ENCODE measurements at regions not wholly inside any gene's neighbourhood (a gene's known extent, or its start where the extent isn't known, plus 50 kb on each side); places are given as distances from the start of the nearest gene placed in this dataset.

GRCh38 chr20:62552613-62553012 lies 76.8 kb upstream of the GATA5 start:
- no peaks in the 10 kb centered on the region for H3K9me3 ChIP-seq (ENCODE audit: control insufficient read depth, low read length)
- DNase-seq, result no peak
- H3K27me3 ChIP-seq (replicated peaks; ENCODE audit: control insufficient read depth, insufficient read depth, low read length, poor library complexity, severe bottlenecking), result peaks cover 53% of the 10 kb centered on the region
- no peak overlapping the region for H3K4me3 ChIP-seq (ENCODE audit: insufficient read depth, low read depth, low read length, poor library complexity, severe bottlenecking)
- H3K27ac ChIP-seq (ENCODE audit: insufficient read depth, low read length, poor library complexity, severe bottlenecking), result no peak overlapping the region
- H3K4me1 ChIP-seq (ENCODE audit: control insufficient read depth, insufficient read depth, low read length, poor library complexity, severe bottlenecking), result peaks cover 15% of the 10 kb centered on the region
- no peaks in the 10 kb centered on the region for H3K36me3 ChIP-seq (ENCODE audit: control insufficient read depth, insufficient read depth, low read length)

GRCh38 chr20:62553136-62553837 lies 77.5 kb upstream of the GATA5 start:
- Histone ChIP-seq H3K4me1 (ENCODE audit: control insufficient read depth, insufficient read depth, low read length, poor library complexity, severe bottlenecking) (peaks cover 15% of the 10 kb centered on the region), H3K4me3 (ENCODE audit: insufficient read depth, low read depth, low read length, poor library complexity, severe bottlenecking) (no peak overlapping the region), H3K27me3 (replicated peaks; ENCODE audit: control insufficient read depth, insufficient read depth, low read length, poor library complexity, severe bottlenecking) (peaks cover 49% of the 10 kb centered on the region), H3K27ac (ENCODE audit: insufficient read depth, low read length, poor library complexity, severe bottlenecking) (no peak overlapping the region), H3K9me3 (ENCODE audit: control insufficient read depth, low read length) (no peaks in the 10 kb centered on the region), H3K36me3 (ENCODE audit: control insufficient read depth, insufficient read depth, low read length) (no peaks in the 10 kb centered on the region)
- no peak for DNase-seq

DNA sequence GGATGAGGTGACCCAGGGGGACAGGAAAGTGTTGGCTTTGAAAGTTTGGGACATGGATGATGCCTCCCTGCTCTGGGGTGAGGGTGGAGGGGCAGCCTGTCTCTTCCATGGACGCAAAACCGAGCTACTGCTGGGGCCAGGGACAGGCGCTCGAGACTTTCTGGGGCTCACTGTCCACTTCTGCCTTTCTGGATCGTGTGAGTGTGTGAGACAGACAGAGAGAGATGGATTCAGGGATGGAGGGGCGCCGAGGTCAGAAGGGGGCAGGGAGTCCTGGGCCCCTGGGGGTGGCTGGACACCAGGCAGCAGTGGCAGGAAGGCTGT lies 78.0 kb upstream of the GATA5 start:
- H3K9me3 ChIP-seq (ENCODE audit: control insufficient read depth, low read length), result no peaks in the 10 kb centered on the region
- H3K27me3 ChIP-seq (replicated peaks; ENCODE audit: control insufficient read depth, insufficient read depth, low read length, poor library complexity, severe bottlenecking), result peaks cover 45% of the 10 kb centered on the region
- H3K36me3 ChIP-seq (ENCODE audit: control insufficient read depth, insufficient read depth, low read length), result no peaks in the 10 kb centered on the region
- no peak for DNase-seq
- no peak overlapping the region for H3K27ac ChIP-seq (ENCODE audit: insufficient read depth, low read length, poor library complexity, severe bottlenecking)
- H3K4me3 ChIP-seq (ENCODE audit: insufficient read depth, low read depth, low read length, poor library complexity, severe bottlenecking), result no peak overlapping the region
- peaks cover 15% of the 10 kb centered on the region for H3K4me1 ChIP-seq (ENCODE audit: control insufficient read depth, insufficient read depth, low read length, poor library complexity, severe bottlenecking)

GRCh38 chr20:62554214-62554897 lies 78.6 kb upstream of the GATA5 start:
- Histone ChIP-seq H3K4me3 (ENCODE audit: insufficient read depth, low read depth, low read length, poor library complexity, severe bottlenecking) (no peak overlapping the region), H3K36me3 (ENCODE audit: control insufficient read depth, insufficient read depth, low read length) (no peaks in the 10 kb centered on the region), H3K27ac (ENCODE audit: insufficient read depth, low read length, poor library complexity, severe bottlenecking) (no peak overlapping the region), H3K4me1 (ENCODE audit: control insufficient read depth, insufficient read depth, low read length, poor library complexity, severe bottlenecking) (peaks cover 15% of the 10 kb centered on the region), H3K9me3 (ENCODE audit: control insufficient read depth, low read length) (no peaks in the 10 kb centered on the region), H3K27me3 (replicated peaks; ENCODE audit: control insufficient read depth, insufficient read depth, low read length, poor library complexity, severe bottlenecking) (peaks cover 43% of the 10 kb centered on the region)
- DNase-seq, result no peak

DNA sequence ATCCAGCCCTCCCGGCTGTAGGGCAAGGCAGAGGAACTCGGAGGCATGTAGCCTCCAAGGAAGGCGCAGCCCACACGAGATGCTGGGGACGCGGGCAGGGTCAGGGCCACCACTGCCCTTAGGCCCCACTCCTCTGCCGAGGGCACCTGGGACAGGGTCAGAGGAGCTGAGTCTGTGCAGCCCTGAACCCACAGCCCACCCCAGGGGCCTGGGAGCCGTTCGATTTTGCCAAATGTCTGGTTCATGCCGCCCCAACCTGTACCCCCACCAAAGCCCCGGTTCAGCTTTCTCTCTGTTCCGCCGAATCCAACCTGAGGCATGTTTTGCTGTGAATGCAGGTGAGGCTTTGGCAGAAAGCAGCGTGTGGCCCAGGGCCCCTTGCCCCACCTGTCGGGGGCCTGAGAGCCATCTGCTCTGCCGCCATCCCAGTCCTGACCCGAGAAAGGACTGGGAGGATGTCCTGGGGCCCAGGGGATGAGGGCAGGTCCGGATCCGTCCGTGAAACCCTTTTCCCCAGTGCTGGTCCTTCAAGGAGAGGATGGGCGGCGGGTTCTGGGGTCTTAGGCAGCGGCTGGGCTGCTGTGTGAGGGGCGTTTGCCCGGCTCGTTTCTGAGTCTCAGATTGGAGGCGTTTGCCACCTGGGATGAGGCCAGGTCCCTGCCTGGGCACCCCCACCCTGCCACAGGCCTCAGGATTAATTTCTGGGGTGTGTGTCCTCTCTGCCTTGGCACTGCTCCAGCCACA lies 79.3 kb upstream of the GATA5 start:
- Histone ChIP-seq H3K27me3 (replicated peaks; ENCODE audit: control insufficient read depth, insufficient read depth, low read length, poor library complexity, severe bottlenecking) (peaks cover 40% of the 10 kb centered on the region), H3K9me3 (ENCODE audit: control insufficient read depth, low read length) (no peaks in the 10 kb centered on the region), H3K27ac (ENCODE audit: insufficient read depth, low read length, poor library complexity, severe bottlenecking) (no peak overlapping the region), H3K4me3 (ENCODE audit: insufficient read depth, low read depth, low read length, poor library complexity, severe bottlenecking) (no peak overlapping the region), H3K4me1 (ENCODE audit: control insufficient read depth, insufficient read depth, low read length, poor library complexity, severe bottlenecking) (peaks cover 15% of the 10 kb centered on the region), H3K36me3 (ENCODE audit: control insufficient read depth, insufficient read depth, low read length) (no peaks in the 10 kb centered on the region)
- DNase-seq, result no peak

DNA sequence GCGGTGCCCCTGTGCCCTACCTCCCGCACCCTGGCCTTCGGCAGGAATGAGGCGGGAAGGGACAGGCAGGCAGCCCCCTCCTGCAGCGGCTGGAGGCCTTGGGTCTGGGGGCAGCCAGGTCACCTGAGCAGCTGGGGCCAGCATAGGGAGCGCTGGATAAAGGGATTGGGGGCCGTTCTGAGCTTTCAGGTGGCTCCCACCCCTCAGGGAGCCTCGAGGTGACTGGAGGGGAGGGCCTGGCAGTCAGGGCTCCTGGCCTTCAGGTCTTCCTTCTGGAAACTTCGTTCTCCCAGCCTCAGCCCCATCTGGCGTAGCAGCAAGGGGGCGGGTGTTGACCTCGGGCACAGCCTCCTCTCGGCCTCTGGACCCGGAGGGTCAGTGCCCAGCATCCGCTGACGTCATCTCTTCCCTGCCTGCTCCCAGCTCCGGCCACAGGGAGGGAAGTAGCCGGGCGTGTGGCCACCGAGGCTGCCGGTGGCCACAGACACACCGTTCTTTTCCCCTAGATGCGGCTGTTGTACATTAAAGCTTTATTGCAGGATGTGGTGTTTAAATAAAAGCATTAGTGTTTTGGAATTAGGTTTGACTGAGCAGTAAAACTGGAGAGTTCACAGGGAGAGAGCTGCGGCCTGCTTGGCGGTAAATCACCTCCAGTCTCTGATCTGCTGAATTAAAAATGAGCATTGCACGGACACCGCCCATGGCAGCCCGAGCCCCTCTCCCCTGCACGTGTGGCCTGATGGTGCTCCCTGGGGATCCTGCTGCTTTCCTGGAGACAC lies 80.0 kb upstream of the GATA5 start:
- Histone ChIP-seq H3K27ac (ENCODE audit: insufficient read depth, low read length, poor library complexity, severe bottlenecking) (no peak overlapping the region), H3K9me3 (ENCODE audit: control insufficient read depth, low read length) (no peaks in the 10 kb centered on the region), H3K36me3 (ENCODE audit: control insufficient read depth, insufficient read depth, low read length) (no peaks in the 10 kb centered on the region), H3K27me3 (replicated peaks; ENCODE audit: control insufficient read depth, insufficient read depth, low read length, poor library complexity, severe bottlenecking) (peaks cover 34% of the 10 kb centered on the region), H3K4me1 (ENCODE audit: control insufficient read depth, insufficient read depth, low read length, poor library complexity, severe bottlenecking) (peaks cover 11% of the 10 kb centered on the region), H3K4me3 (ENCODE audit: insufficient read depth, low read depth, low read length, poor library complexity, severe bottlenecking) (no peak overlapping the region)
- DNase-seq, result no peak

GRCh38 chr20:62557462-62557861 lies 81.7 kb upstream of the GATA5 start:
- DNase-seq, result no peak
- Histone ChIP-seq H3K4me3 (ENCODE audit: insufficient read depth, low read depth, low read length, poor library complexity, severe bottlenecking) (no peak overlapping the region), H3K36me3 (ENCODE audit: control insufficient read depth, insufficient read depth, low read length) (no peaks in the 10 kb centered on the region), H3K27me3 (replicated peaks; ENCODE audit: control insufficient read depth, insufficient read depth, low read length, poor library complexity, severe bottlenecking) (peaks cover 19% of the 10 kb centered on the region), H3K9me3 (ENCODE audit: control insufficient read depth, low read length) (no peaks in the 10 kb centered on the region), H3K27ac (ENCODE audit: insufficient read depth, low read length, poor library complexity, severe bottlenecking) (no peak overlapping the region), H3K4me1 (ENCODE audit: control insufficient read depth, insufficient read depth, low read length, poor library complexity, severe bottlenecking) (no peaks in the 10 kb centered on the region)

DNA sequence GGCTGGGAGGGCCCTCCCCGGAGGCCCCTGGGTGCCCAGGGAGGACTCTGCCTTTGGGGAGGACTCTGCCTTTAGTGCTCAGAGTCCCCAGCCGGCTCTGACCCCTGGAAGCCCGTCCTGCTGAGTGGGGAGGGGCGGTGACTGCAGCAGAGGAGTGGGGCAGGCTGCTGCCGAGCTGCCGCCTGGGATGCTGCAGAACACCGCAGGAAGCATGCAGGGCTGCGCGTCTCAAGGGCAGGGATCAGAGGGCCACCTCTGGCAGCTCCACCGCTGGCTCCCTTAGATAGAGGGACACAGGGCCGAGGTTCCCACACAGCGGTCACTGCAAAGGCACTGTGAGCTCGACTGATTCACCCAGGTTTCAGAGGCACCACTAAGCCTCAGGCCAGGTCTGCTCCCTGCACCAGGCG lies 82.2 kb upstream of the GATA5 start:
- Histone ChIP-seq H3K27ac (ENCODE audit: insufficient read depth, low read length, poor library complexity, severe bottlenecking) (no peak overlapping the region), H3K27me3 (replicated peaks; ENCODE audit: control insufficient read depth, insufficient read depth, low read length, poor library complexity, severe bottlenecking) (peaks cover 13% of the 10 kb centered on the region)
- no peak for DNase-seq

DNA sequence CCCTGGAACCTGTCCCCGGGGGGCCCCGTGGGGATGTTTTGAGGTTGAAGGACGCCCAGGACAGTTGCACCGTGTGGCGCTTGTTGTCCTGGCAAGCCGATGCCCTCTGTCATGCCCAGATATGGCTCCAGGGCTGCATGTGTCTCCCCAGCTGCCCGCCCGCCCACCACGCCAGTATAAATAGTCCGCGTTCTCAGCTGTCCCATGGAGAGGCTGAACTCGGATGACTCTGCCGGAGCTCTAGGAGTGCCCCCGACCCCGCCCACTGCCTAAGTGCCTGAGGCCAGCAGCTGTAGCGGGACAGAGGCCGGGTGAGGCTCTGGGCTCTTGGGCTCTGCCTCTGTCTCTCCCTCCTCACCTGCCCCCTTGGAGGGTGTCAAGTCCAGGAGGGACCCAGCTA lies 83.0 kb upstream of the GATA5 start:
- no peak overlapping the region for H3K4me3 ChIP-seq (ENCODE audit: insufficient read depth, low read depth, low read length, poor library complexity, severe bottlenecking)
- H3K27me3 ChIP-seq (replicated peaks; ENCODE audit: control insufficient read depth, insufficient read depth, low read length, poor library complexity, severe bottlenecking), result peaks cover 6% of the 10 kb centered on the region
- no peaks in the 10 kb centered on the region for H3K4me1 ChIP-seq (ENCODE audit: control insufficient read depth, insufficient read depth, low read length, poor library complexity, severe bottlenecking)
- no peak overlapping the region for H3K27ac ChIP-seq (ENCODE audit: insufficient read depth, low read length, poor library complexity, severe bottlenecking)
- no peaks in the 10 kb centered on the region for H3K36me3 ChIP-seq (ENCODE audit: control insufficient read depth, insufficient read depth, low read length)
- H3K9me3 ChIP-seq (ENCODE audit: control insufficient read depth, low read length), result no peaks in the 10 kb centered on the region
- no peak for DNase-seq

More for the DNA sequence above, 82.2 kb upstream of the GATA5 start:
- Histone ChIP-seq H3K9me3 (ENCODE audit: control insufficient read depth, low read length) (no peaks in the 10 kb centered on the region), H3K4me1 (ENCODE audit: control insufficient read depth, insufficient read depth, low read length, poor library complexity, severe bottlenecking) (no peaks in the 10 kb centered on the region), H3K36me3 (ENCODE audit: control insufficient read depth, insufficient read depth, low read length) (no peaks in the 10 kb centered on the region), H3K4me3 (ENCODE audit: insufficient read depth, low read depth, low read length, poor library complexity, severe bottlenecking) (no peak overlapping the region)
